ENCODE measurements at regions not wholly inside any gene's neighbourhood (a gene's known extent, or its start where the extent isn't known, plus 50 kb on each side); places are given as distances from the start of the nearest gene placed in this dataset.
"Not testable (repeated sequence)": the region's sequence is repeated elsewhere in the genome, so short reads cannot be mapped to it uniquely, and the experiment has no call there.

- Histone ChIP-seq H3K9me3 (ENCODE audit: low read depth) (no peaks in the 10 kb centered on the region), H3K79me2 (ENCODE audit: insufficient read depth) (no peaks in the 10 kb centered on the region), H3K4me2 (ENCODE audit: unreplicated experiment) (no peak overlapping the region), H3K36me3 (ENCODE audit: low read depth) (no peaks in the 10 kb centered on the region), H3K9ac (no peak overlapping the region), H4K20me1 (ENCODE audit: insufficient read depth) (no peaks in the 10 kb centered on the region), H2AFZ (no peak overlapping the region), H3K4me3 (no peak overlapping the region), H3K4me1 (ENCODE audit: insufficient read depth) (no peaks in the 10 kb centered on the region), H3F3A (ENCODE audit: insufficient read depth) (no peaks in the 10 kb centered on the region), H3K27ac (no peak overlapping the region), H3K9me2 (ENCODE audit: insufficient read depth) (no peaks in the 10 kb centered on the region), H3K27me3 (replicated peaks; ENCODE audit: insufficient read depth) (peaks cover 54% of the 10 kb centered on the region)
- TF ChIP-seq EZH2 (IDR thresholded peaks at IDR 0.05; ENCODE audit: insufficient read depth, poor library complexity, severe bottlenecking) (no peak), EZH2phosphoT487 (IDR thresholded peaks at IDR 0.05; ENCODE audit: insufficient read depth, low read depth) (no peak)
- in situ Hi-C loops (cut with MboI): no loop called here
- no peak for DNase-seq
- 35 to 41% methylated on average over 3 to 4 of the region's 4 CpGs for WGBS, 2 experiments (ENCODE audit: low coverage in 1 of 2, low lambda C conversion rate in 2 of 2, missing lambda C conversion rate in 2 of 2)
Measured at GRCh38 chr3:98662699-98663098, 69.3 kb upstream of the CPOX start.

- no peaks in the 10 kb centered on the region for H3F3A ChIP-seq (ENCODE audit: insufficient read depth)
- H3K4me1 ChIP-seq (ENCODE audit: insufficient read depth): no peaks in the 10 kb centered on the region
- no peaks in the 10 kb centered on the region for H3K9me2 ChIP-seq (ENCODE audit: insufficient read depth)
- peaks cover 52% of the 10 kb centered on the region for H3K27me3 ChIP-seq (replicated peaks; ENCODE audit: insufficient read depth)
- WGBS, 2 experiments (ENCODE audit: low coverage in 1 of 2, low lambda C conversion rate in 2 of 2, missing lambda C conversion rate in 2 of 2): 35 to 40% methylated on average over 4 of the region's 4 CpGs
- H3K27ac ChIP-seq: no peak overlapping the region
- no peak overlapping the region for H2AFZ ChIP-seq
- in situ Hi-C loops (cut with MboI): no loop called here
- H3K4me3 ChIP-seq: no peak overlapping the region
- H3K79me2 ChIP-seq (ENCODE audit: insufficient read depth): no peaks in the 10 kb centered on the region
- H3K9me3 ChIP-seq (ENCODE audit: low read depth): no peaks in the 10 kb centered on the region
- no peak overlapping the region for H3K4me2 ChIP-seq (ENCODE audit: unreplicated experiment)
- H3K36me3 ChIP-seq (ENCODE audit: low read depth): no peaks in the 10 kb centered on the region
- no peak for TF ChIP-seq EZH2 (IDR thresholded peaks at IDR 0.05; ENCODE audit: insufficient read depth, poor library complexity, severe bottlenecking)
- TF ChIP-seq EZH2phosphoT487 (IDR thresholded peaks at IDR 0.05; ENCODE audit: insufficient read depth, low read depth): no peak
- no peak overlapping the region for H3K9ac ChIP-seq
- H4K20me1 ChIP-seq (ENCODE audit: insufficient read depth): no peaks in the 10 kb centered on the region
- DNase-seq: no peak
Measured at GRCh38 chr3:98670020-98670419, 76.6 kb upstream of the CPOX start.

- H3K27ac ChIP-seq: no peak overlapping the region
Measured at GRCh38 chr3:98679986-98680385, 83.2 kb upstream of the ST3GAL6 start.

DNA sequence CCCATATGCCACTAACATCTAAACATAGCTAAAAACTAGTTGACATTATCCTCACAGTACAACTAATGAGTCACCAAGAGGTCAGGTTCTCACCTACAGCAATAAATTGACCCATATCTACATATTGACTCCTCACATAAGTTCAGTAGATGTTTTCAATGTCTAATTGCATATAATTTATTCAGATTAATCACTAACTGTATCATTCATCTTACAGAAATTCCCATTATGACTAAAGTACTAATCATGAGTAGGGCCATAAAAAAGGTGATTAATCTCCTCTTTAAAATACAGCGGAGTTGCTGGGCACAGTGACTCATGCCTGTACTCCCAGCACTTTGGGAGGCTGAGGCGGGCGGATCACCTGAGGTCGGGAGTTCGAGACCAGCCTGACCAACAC is 82.4 kb upstream of the ST3GAL6 start:
- no peak overlapping the region for H2AFZ ChIP-seq
- no peaks in the 10 kb centered on the region for H3K4me1 ChIP-seq (ENCODE audit: insufficient read depth)
- in situ Hi-C loops (cut with MboI): no loop called here
- no peaks in the 10 kb centered on the region for H3K79me2 ChIP-seq (ENCODE audit: insufficient read depth)
- no peak for TF ChIP-seq EZH2 (IDR thresholded peaks at IDR 0.05; ENCODE audit: insufficient read depth, poor library complexity, severe bottlenecking)
- TF ChIP-seq EZH2phosphoT487 (IDR thresholded peaks at IDR 0.05; ENCODE audit: insufficient read depth, low read depth): no peak
- H3K4me3 ChIP-seq: no peak overlapping the region
- peak; percentile 36 for DNase-seq
- no peak overlapping the region for H3K9ac ChIP-seq
- no peak overlapping the region for H3K4me2 ChIP-seq (ENCODE audit: unreplicated experiment)
- H3K9me2 ChIP-seq (ENCODE audit: insufficient read depth): no peaks in the 10 kb centered on the region
- no peaks in the 10 kb centered on the region for H4K20me1 ChIP-seq (ENCODE audit: insufficient read depth)
- H3K36me3 ChIP-seq (ENCODE audit: low read depth): no peaks in the 10 kb centered on the region
- no peak overlapping the region for H3K27ac ChIP-seq
- H3K27me3 ChIP-seq (replicated peaks; ENCODE audit: insufficient read depth): peaks cover 13% of the 10 kb centered on the region
- no peaks in the 10 kb centered on the region for H3K9me3 ChIP-seq (ENCODE audit: low read depth)
- WGBS, 2 experiments (ENCODE audit: low coverage in 1 of 2, low lambda C conversion rate in 2 of 2, missing lambda C conversion rate in 2 of 2): 48 to 63% methylated on average over 5 of the region's 5 CpGs
- H3F3A ChIP-seq (ENCODE audit: insufficient read depth): no peaks in the 10 kb centered on the region

More at GRCh38 chr3:98679986-98680385, 83.2 kb upstream of the ST3GAL6 start:
- Histone ChIP-seq H2AFZ (no peak overlapping the region), H3K4me3 (no peak overlapping the region), H3F3A (ENCODE audit: insufficient read depth) (no peaks in the 10 kb centered on the region), H3K79me2 (ENCODE audit: insufficient read depth) (no peaks in the 10 kb centered on the region), H3K9ac (no peak overlapping the region), H3K9me2 (ENCODE audit: insufficient read depth) (no peaks in the 10 kb centered on the region), H3K36me3 (ENCODE audit: low read depth) (no peaks in the 10 kb centered on the region), H3K4me2 (ENCODE audit: unreplicated experiment) (no peak overlapping the region), H3K27me3 (replicated peaks; ENCODE audit: insufficient read depth) (peaks cover 13% of the 10 kb centered on the region), H3K9me3 (ENCODE audit: low read depth) (no peaks in the 10 kb centered on the region), H4K20me1 (ENCODE audit: insufficient read depth) (no peaks in the 10 kb centered on the region), H3K4me1 (ENCODE audit: insufficient read depth) (no peaks in the 10 kb centered on the region)
- no peak for DNase-seq
- 30 to 37% methylated on average over 2 of the region's 2 CpGs for WGBS, 2 experiments (ENCODE audit: low coverage in 1 of 2, low lambda C conversion rate in 2 of 2, missing lambda C conversion rate in 2 of 2)
- in situ Hi-C loops (cut with MboI): no loop called here
- TF ChIP-seq EZH2phosphoT487 (IDR thresholded peaks at IDR 0.05; ENCODE audit: insufficient read depth, low read depth): no peak
- no peak for TF ChIP-seq EZH2 (IDR thresholded peaks at IDR 0.05; ENCODE audit: insufficient read depth, poor library complexity, severe bottlenecking)

- Histone ChIP-seq H3K9ac (no peak overlapping the region), H3F3A (ENCODE audit: insufficient read depth) (no peaks in the 10 kb centered on the region), H3K27ac (no peak overlapping the region), H3K9me2 (ENCODE audit: insufficient read depth) (no peaks in the 10 kb centered on the region), H3K4me2 (ENCODE audit: unreplicated experiment) (no peak overlapping the region), H3K4me3 (no peak overlapping the region), H3K79me2 (ENCODE audit: insufficient read depth) (no peaks in the 10 kb centered on the region), H2AFZ (no peak overlapping the region), H4K20me1 (ENCODE audit: insufficient read depth) (no peaks in the 10 kb centered on the region), H3K27me3 (replicated peaks; ENCODE audit: insufficient read depth) (peaks cover 6% of the 10 kb centered on the region), H3K36me3 (ENCODE audit: low read depth) (no peaks in the 10 kb centered on the region), H3K9me3 (ENCODE audit: low read depth) (no peaks in the 10 kb centered on the region), H3K4me1 (ENCODE audit: insufficient read depth) (no peaks in the 10 kb centered on the region)
- TF ChIP-seq EZH2 (IDR thresholded peaks at IDR 0.05; ENCODE audit: insufficient read depth, poor library complexity, severe bottlenecking) (no peak), EZH2phosphoT487 (IDR thresholded peaks at IDR 0.05; ENCODE audit: insufficient read depth, low read depth) (no peak)
- DNase-seq: no peak
- 70 to 74% methylated on average over 6 to 7 of the region's 7 CpGs for WGBS, 2 experiments (ENCODE audit: low coverage in 1 of 2, low lambda C conversion rate in 2 of 2, missing lambda C conversion rate in 2 of 2)
- in situ Hi-C loops (cut with MboI): no loop called here
Measured at GRCh38 chr3:98681486-98681885, 81.7 kb upstream of the ST3GAL6 start.

GRCh38 chr3:98682391-98682790 is 80.7 kb upstream of the ST3GAL6 start:
- H3K4me3 ChIP-seq; DNase-seq; H3K36me3 ChIP-seq (ENCODE audit: low read depth); H2AFZ ChIP-seq; H3K79me2 ChIP-seq (ENCODE audit: insufficient read depth); H3K4me2 ChIP-seq (ENCODE audit: unreplicated experiment); H3K9me3 ChIP-seq (ENCODE audit: low read depth); H3K27ac ChIP-seq; in situ Hi-C loops (cut with MboI); H3K9ac ChIP-seq; H3K27me3 ChIP-seq (replicated peaks; ENCODE audit: insufficient read depth); H3F3A ChIP-seq (ENCODE audit: insufficient read depth); H4K20me1 ChIP-seq (ENCODE audit: insufficient read depth); H3K4me1 ChIP-seq (ENCODE audit: insufficient read depth); H3K9me2 ChIP-seq (ENCODE audit: insufficient read depth): not testable (repeated sequence)
- WGBS, 2 experiments (ENCODE audit: low coverage in 1 of 2, low lambda C conversion rate in 2 of 2, missing lambda C conversion rate in 2 of 2): 43 to 47% methylated on average over 5 to 6 of the region's 6 CpGs
